ENCODE measurements at regions not wholly inside any gene's neighbourhood (a gene's known extent, or its start where the extent isn't known, plus 50 kb on each side); places are given as distances from the start of the nearest gene placed in this dataset.

DNA sequence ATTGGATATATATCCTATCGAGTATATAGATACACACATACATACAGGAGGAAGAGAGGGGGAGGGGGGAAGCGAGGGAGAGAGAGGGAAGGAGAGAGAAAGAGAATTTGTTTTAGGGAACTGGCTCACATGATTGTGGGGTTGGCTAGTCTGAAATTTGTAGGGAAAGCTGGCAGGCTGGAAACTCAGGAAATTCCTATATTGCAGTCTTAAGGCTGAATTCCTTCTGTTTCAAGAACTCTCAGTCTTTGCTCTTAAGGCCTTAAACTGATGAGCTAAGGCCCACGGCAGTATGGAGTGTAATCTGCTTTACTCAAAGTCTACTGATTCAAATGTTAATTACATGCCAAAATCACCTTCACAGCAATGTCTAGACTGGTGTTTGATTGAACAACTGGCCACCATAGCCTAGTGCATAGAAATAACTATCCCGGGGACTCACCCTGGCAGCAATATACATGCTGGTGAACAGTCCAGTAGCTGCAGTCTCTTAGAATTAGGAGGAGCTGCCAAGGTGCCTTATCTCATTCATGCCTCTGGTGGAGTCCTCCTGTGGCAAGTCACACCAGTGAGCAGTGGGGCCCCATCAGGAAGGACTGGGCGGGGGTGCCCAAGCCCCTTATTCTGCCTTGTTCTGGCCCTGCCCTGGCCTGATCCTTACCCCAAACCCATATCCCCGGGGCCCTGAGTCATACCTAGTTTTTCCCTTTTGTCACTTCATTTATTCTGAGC is 59.7 kb upstream of the AMPD3 start:
- H3K27me3 ChIP-seq: no peaks in the 10 kb centered on the region
- H3K4me3 ChIP-seq (ENCODE audit: low read depth, low read length): no peak overlapping the region
- TF ChIP-seq, protein P1, sequence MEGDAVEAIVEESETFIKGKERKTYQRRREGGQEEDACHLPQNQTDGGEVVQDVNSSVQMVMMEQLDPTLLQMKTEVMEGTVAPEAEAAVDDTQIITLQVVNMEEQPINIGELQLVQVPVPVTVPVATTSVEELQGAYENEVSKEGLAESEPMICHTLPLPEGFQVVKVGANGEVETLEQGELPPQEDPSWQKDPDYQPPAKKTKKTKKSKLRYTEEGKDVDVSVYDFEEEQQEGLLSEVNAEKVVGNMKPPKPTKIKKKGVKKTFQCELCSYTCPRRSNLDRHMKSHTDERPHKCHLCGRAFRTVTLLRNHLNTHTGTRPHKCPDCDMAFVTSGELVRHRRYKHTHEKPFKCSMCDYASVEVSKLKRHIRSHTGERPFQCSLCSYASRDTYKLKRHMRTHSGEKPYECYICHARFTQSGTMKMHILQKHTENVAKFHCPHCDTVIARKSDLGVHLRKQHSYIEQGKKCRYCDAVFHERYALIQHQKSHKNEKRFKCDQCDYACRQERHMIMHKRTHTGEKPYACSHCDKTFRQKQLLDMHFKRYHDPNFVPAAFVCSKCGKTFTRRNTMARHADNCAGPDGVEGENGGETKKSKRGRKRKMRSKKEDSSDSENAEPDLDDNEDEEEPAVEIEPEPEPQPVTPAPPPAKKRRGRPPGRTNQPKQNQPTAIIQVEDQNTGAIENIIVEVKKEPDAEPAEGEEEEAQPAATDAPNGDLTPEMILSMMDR (IDR thresholded peaks at IDR 0.05; ENCODE audit: low read depth, low read length): no peak
- H3K36me3 ChIP-seq: no peaks in the 10 kb centered on the region
- DNase-seq: no peak
- H3K9me3 ChIP-seq: no peaks in the 10 kb centered on the region
- no peaks in the 10 kb centered on the region for H3K4me1 ChIP-seq

GRCh38 chr11:10396771-10397170 is 58.3 kb upstream of the AMPD3 start:
- Histone ChIP-seq H3K4me3 (ENCODE audit: low read depth, low read length) (no peak overlapping the region), H3K27me3 (no peaks in the 10 kb centered on the region), H3K4me1 (no peaks in the 10 kb centered on the region), H3K36me3 (no peaks in the 10 kb centered on the region), H3K9me3 (no peaks in the 10 kb centered on the region)
- TF ChIP-seq, protein P1 (IDR thresholded peaks at IDR 0.05; ENCODE audit: low read depth, low read length): no peak
- no peak for DNase-seq

GRCh38 chr11:10397226-10397987 is 57.7 kb upstream of the AMPD3 start:
- no peaks in the 10 kb centered on the region for H3K36me3 ChIP-seq
- TF ChIP-seq, protein P1 (IDR thresholded peaks at IDR 0.05; ENCODE audit: low read depth, low read length): no peak

GRCh38 chr11:10398525-10398924 is 56.5 kb upstream of the AMPD3 start:
- Histone ChIP-seq H3K4me3 (ENCODE audit: low read depth, low read length) (no peak overlapping the region), H3K4me1 (no peaks in the 10 kb centered on the region), H3K9me3 (no peaks in the 10 kb centered on the region), H3K36me3 (no peaks in the 10 kb centered on the region), H3K27me3 (no peaks in the 10 kb centered on the region)
- TF ChIP-seq, protein P1 (IDR thresholded peaks at IDR 0.05; ENCODE audit: low read depth, low read length): no peak
- DNase-seq: no peak

More at GRCh38 chr11:10397226-10397987, 57.7 kb upstream of the AMPD3 start:
- Histone ChIP-seq H3K4me3 (ENCODE audit: low read depth, low read length) (no peak overlapping the region), H3K9me3 (no peaks in the 10 kb centered on the region), H3K27me3 (no peaks in the 10 kb centered on the region), H3K4me1 (no peaks in the 10 kb centered on the region)
- DNase-seq: no peak

DNA sequence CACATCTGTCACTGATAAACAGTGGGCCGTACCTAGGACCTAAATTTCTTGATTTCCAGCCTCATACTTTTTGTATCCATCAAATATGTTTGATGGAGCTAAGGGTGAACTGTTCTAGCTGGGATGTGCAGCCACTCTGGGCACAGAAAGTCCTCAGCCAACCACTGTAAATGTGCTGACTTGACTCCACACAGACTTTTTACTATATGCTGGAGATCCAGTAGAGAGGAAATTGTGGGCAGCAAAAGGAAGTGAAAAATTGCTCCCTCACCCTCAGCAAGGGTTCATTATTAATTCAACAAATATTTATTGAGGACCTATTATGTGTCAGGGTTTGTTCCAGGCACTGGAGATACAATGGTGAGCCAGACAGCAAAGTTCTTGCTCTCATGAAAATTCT is 54.2 kb upstream of the AMPD3 start:
- Histone ChIP-seq H3K4me3 (ENCODE audit: low read depth, low read length) (no peak overlapping the region), H3K36me3 (no peaks in the 10 kb centered on the region), H3K9me3 (no peaks in the 10 kb centered on the region), H3K27me3 (no peaks in the 10 kb centered on the region), H3K4me1 (peaks cover 4% of the 10 kb centered on the region)
- no peak for DNase-seq
- TF ChIP-seq, protein P1 (IDR thresholded peaks at IDR 0.05; ENCODE audit: low read depth, low read length): no peak

DNA sequence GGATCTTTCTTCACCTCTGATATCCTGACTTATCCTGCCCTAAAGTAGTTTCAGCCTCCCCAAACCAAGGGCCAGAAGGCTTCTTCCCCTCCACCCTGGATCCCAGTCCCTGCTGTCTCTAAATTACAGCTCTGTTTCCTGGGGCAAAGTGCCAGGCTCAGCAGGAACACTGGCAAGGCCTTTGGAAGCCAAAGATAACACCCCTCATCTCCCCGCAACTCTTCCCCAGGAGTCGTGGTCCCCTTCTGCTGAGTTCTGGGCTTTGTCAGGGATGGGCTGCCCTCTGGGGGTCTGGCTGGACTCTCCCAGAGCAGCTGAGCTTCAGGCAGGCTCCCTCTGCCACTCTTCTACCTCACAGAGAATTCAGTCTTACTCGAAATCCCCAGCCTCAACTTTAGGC is 53.8 kb upstream of the AMPD3 start:
- no peak for DNase-seq
- Histone ChIP-seq H3K4me1 (peaks cover 4% of the 10 kb centered on the region), H3K27me3 (no peaks in the 10 kb centered on the region), H3K36me3 (no peaks in the 10 kb centered on the region), H3K9me3 (no peaks in the 10 kb centered on the region), H3K4me3 (ENCODE audit: low read depth, low read length) (no peak overlapping the region)
- TF ChIP-seq, protein P1 (IDR thresholded peaks at IDR 0.05; ENCODE audit: low read depth, low read length): no peak
